Uterus (tissue), 3 donors: ENCODE measurements at regions not wholly inside any gene's neighbourhood (a gene's known extent, or its start where the extent isn't known, plus 50 kb on each side); places are given as distances from the start of the nearest gene placed in this dataset.

ENCODE experiments used
- DNase-seq, 2 donors: peaks; one replicate each; pipeline ENCODE4 v3.0.0-alpha.2; 2019 to 2020
- H3K27ac ChIP-seq, 2 donors: fragments of 200-600 bp; sonication (generic); 1 replicate in 1 of 2; 2 replicates in 1 of 2; pipeline ENCODE4 v1.5.1; 2016 to 2018
- H3K27me3 ChIP-seq, 2 donors: fragments of 200-600 bp; sonication (generic); one replicate each; pipeline ENCODE4 v1.5.1; 2018 to 2019; ENCODE audit warnings: control low read depth in 1 of 2
- H3K36me3 ChIP-seq, 2 donors: fragments of 200-600 bp; sonication (generic); one replicate each; pipeline ENCODE4 v1.5.1; 2019; ENCODE audit warnings: control low read depth in 1 of 2
- H3K4me1 ChIP-seq, 2 donors: fragments of 200-600 bp; sonication (generic); one replicate each; pipeline ENCODE4 v1.5.1; 2018 to 2019; ENCODE audit warnings: control low read depth in 1 of 2
- H3K4me3 ChIP-seq, 2 donors: fragments of 200-600 bp; sonication (generic); 1 replicate in 1 of 2; 2 replicates in 1 of 2; pipeline ENCODE4 v1.5.1; 2018 to 2019; ENCODE audit warnings: mild to moderate bottlenecking in 1 of 2
- H3K9me3 ChIP-seq, 2 donors: fragments of 200-600 bp; sonication (generic); one replicate each; pipeline ENCODE4 v1.5.1; 2019; ENCODE audit warnings: control low read depth in 1 of 2
- POLR2A ChIP-seq, 2 donors: fragments of 450-650 bp; IDR thresholded peaks; one replicate each; pipeline ENCODE4 v1.6.1; 2016; ENCODE audit warnings: antibody characterized with exemption in 2 of 2, mild to moderate bottlenecking in 1 of 2, moderate library complexity in 1 of 2
- intact Hi-C: fragments of 100-400 bp; cut with DNase I; formaldehyde crosslinking; loops from one replicate; pipeline ENCODE4 v1.15.1; 2023; ENCODE audit warnings: low total_unique reads
- TF ChIP-seq, protein P1 (sequence below), 4 experiments: fragments of 200-600 bp in 2 of 4; fragments of 450-650 bp in 2 of 4; sonication (generic) in 2 of 4; IDR thresholded peaks; one replicate each; pipeline ENCODE4 v1.5.1; 2016 to 2019; ENCODE audit warnings: antibody characterized with exemption in 4 of 4, mild to moderate bottlenecking in 2 of 4, moderate library complexity in 1 of 4
- donor health status: DM: yes; HTN: yes; CAD: no.

DNA sequence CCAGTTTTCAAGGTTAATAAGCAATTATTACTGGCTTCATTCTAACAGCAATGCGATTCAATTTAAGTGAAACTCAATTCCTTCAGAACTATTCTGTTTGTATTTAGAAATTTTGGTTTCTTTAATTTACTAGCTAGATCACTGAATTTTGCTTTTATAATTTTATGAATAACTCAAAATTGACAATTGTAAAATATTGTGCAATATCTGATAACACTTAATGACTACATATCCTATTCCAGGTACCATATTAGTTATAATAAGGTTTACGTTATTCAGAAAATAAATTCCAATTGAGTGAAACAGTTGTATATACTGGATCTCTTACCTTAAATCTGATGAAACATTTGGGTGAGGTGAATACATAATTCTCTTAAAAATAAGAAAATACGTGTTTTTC is 1348.3 kb upstream of the CDH6 start:
- Histone ChIP-seq H3K36me3 (no peaks in the 10 kb centered on the region), H3K27me3 (no peaks in the 10 kb centered on the region), H3K9me3 (no peaks in the 10 kb centered on the region), H3K27ac (no peak overlapping the region), H3K4me3 (no peak overlapping the region), H3K4me1 (no peaks in the 10 kb centered on the region)
- DNase-seq: no peak
- TF ChIP-seq, protein P1, sequence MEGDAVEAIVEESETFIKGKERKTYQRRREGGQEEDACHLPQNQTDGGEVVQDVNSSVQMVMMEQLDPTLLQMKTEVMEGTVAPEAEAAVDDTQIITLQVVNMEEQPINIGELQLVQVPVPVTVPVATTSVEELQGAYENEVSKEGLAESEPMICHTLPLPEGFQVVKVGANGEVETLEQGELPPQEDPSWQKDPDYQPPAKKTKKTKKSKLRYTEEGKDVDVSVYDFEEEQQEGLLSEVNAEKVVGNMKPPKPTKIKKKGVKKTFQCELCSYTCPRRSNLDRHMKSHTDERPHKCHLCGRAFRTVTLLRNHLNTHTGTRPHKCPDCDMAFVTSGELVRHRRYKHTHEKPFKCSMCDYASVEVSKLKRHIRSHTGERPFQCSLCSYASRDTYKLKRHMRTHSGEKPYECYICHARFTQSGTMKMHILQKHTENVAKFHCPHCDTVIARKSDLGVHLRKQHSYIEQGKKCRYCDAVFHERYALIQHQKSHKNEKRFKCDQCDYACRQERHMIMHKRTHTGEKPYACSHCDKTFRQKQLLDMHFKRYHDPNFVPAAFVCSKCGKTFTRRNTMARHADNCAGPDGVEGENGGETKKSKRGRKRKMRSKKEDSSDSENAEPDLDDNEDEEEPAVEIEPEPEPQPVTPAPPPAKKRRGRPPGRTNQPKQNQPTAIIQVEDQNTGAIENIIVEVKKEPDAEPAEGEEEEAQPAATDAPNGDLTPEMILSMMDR (IDR thresholded peaks at IDR 0.05): no peak
- no peak for TF ChIP-seq POLR2A (IDR thresholded peaks at IDR 0.05)
- intact Hi-C loops: no loop called here

- no peak for DNase-seq
- H3K4me1 ChIP-seq: no peaks in the 10 kb centered on the region
- no peaks in the 10 kb centered on the region for H3K36me3 ChIP-seq
- H3K9me3 ChIP-seq: no peaks in the 10 kb centered on the region
- TF ChIP-seq, protein P1 (IDR thresholded peaks at IDR 0.05): no peak
- TF ChIP-seq POLR2A (IDR thresholded peaks at IDR 0.05): no peak
- no peaks in the 10 kb centered on the region for H3K27me3 ChIP-seq
- no peak overlapping the region for H3K27ac ChIP-seq
- no peak overlapping the region for H3K4me3 ChIP-seq
- intact Hi-C loops: no loop called here
Measured at GRCh38 chr5:29833394-29833793, 1360.1 kb upstream of the CDH6 start.

DNA sequence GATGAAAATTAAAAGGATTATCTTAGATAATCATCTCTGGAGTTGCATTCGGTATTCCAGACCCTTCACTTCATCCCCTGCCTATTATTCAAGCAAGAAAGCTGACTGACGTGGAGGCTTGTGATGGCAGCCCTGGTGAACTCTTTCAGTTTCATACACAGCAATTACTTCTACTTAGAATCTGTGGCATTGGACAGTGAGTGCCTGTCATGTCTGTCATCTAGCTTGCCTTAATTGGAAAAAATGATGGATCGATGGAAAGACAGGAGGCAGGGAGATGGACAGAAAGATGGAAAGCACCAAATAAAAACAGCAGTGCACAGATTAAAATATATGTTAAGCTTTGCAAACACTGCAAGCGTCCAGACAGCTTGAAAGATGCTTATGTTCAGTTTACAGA is 1371.0 kb upstream of the CDH6 start:
- no peaks in the 10 kb centered on the region for H3K36me3 ChIP-seq
- intact Hi-C loops: no loop called here
- H3K9me3 ChIP-seq: no peaks in the 10 kb centered on the region
- TF ChIP-seq POLR2A (IDR thresholded peaks at IDR 0.05): no peak
- TF ChIP-seq, protein P1 (IDR thresholded peaks at IDR 0.05): no peak
- no peak overlapping the region for H3K4me3 ChIP-seq
- H3K4me1 ChIP-seq: no peaks in the 10 kb centered on the region
- H3K27me3 ChIP-seq: no peaks in the 10 kb centered on the region
- H3K27ac ChIP-seq: no peak overlapping the region
- no peak for DNase-seq

- no peaks in the 10 kb centered on the region for H3K9me3 ChIP-seq
- no peak for TF ChIP-seq POLR2A (IDR thresholded peaks at IDR 0.05)
- TF ChIP-seq, protein P1 (IDR thresholded peaks at IDR 0.05): no peak
- no peaks in the 10 kb centered on the region for H3K4me1 ChIP-seq
- no peak overlapping the region for H3K4me3 ChIP-seq
- H3K36me3 ChIP-seq: no peaks in the 10 kb centered on the region
- no peaks in the 10 kb centered on the region for H3K27me3 ChIP-seq
- no peak overlapping the region for H3K27ac ChIP-seq
- DNase-seq: no peak
- intact Hi-C loops: no loop called here
Measured at GRCh38 chr5:29811914-29812679, 1381.4 kb upstream of the CDH6 start.

DNA sequence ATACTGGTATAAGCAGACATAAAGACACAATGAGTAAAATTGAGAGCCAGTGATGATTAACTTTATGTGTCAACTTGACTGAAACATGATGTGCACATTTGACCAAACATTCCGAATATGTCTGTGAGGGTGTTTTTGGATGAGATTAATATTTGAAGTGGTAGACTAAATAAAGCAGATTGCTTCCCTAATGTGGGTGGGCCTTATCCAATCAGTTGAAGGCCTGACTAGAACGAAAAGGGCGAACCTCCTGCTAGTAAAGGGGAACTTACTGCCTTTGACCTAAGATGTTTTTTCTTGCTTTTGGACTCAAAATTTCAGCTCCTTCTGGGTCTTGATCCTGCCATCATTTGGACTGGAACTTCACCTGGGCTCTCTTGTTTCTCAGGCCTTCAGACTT is 1387.7 kb upstream of the CDH6 start:
- DNase-seq: no peak
- Histone ChIP-seq H3K4me1 (no peaks in the 10 kb centered on the region), H3K27me3 (no peaks in the 10 kb centered on the region), H3K9me3 (no peaks in the 10 kb centered on the region), H3K27ac (no peak overlapping the region), H3K36me3 (no peaks in the 10 kb centered on the region), H3K4me3 (no peak overlapping the region)
- TF ChIP-seq, protein P1 (IDR thresholded peaks at IDR 0.05): no peak
- TF ChIP-seq POLR2A (IDR thresholded peaks at IDR 0.05): no peak
- intact Hi-C loops: no loop called here
